Erythroblast (primary cell): ENCODE measurements at regions not wholly inside any gene's neighbourhood (a gene's known extent, or its start where the extent isn't known, plus 50 kb on each side); places are given as distances from the start of the nearest gene placed in this dataset.

Source experiments
- GATA1 ChIP-seq: IDR thresholded peaks from 2 replicates; pipeline ENCODE4 v1.6.1; 2011; ENCODE audit warnings: low read depth, mild to moderate bottlenecking, control low read depth, low read length, moderate library complexity
- POLR2A ChIP-seq: IDR thresholded peaks from 2 replicates; pipeline ENCODE4 v1.6.1; 2011; ENCODE audit warnings: mild to moderate bottlenecking, low read length

DNA sequence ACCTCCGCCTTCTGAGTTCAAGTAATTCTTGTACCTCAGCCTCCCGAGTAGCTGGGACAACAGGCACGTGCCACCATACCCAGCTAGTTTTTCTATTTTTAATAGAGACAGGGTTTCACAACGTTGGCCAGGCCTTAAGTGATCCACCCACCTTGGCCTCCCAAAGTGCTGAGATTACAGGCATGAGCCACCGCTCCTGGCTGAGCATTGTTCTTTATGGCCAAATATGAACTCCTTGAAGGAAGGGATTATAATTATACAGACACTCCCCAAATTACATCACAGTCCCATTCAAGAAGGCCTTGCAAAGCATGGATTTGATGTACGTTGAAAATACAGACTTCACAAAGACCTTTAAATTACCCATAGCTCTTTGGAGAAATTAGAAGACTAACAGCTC is 381.7 kb downstream of the TXNL1 start:
- no peak for TF ChIP-seq POLR2A
- TF ChIP-seq GATA1 = no peak
